ENCODE measurements at regions not wholly inside any gene's neighbourhood (a gene's known extent, or its start where the extent isn't known, plus 50 kb on each side); places are given as distances from the start of the nearest gene placed in this dataset.

GRCh38 chr3:15997274-15997943, 177.1 kb upstream of the GALNT15 start:
- H2AFZ ChIP-seq (replicated peaks; ENCODE audit: low read length, poor library complexity) = no peak overlapping the region
- intact Hi-C loops (cut with micrococcal nuclease) = no loop called here
- no peak overlapping the region for H3K4me2 ChIP-seq (ENCODE audit: low read depth, low read length)
- no peak overlapping the region for H3K9ac ChIP-seq (ENCODE audit: low read depth, low read length)
- H4K8ac ChIP-seq (ENCODE audit: low read depth in 2 of 2, low read length in 2 of 2) = no peak overlapping the region
- H3K27ac ChIP-seq (ENCODE audit: insufficient read depth, low read length) = no peak overlapping the region
- no peak overlapping the region for H2BK15ac ChIP-seq (ENCODE audit: low read depth, low read length)
- no peak overlapping the region for H2BK120ac ChIP-seq (ENCODE audit: low read depth, low read length)
- no peak overlapping the region for H2AK9ac ChIP-seq (replicated peaks; ENCODE audit: low read depth, low read length, poor library complexity)
- no peak overlapping the region for H4K91ac ChIP-seq (ENCODE audit: insufficient read depth, low read depth, low read length)
- H3K4me3 ChIP-seq (ENCODE audit: insufficient read depth, low read depth, low read length) = no peak overlapping the region
- no peaks in the 10 kb centered on the region for H3K79me1 ChIP-seq (ENCODE audit: low read depth in 1 of 2, low read length in 2 of 2)
- H2AK5ac ChIP-seq (ENCODE audit: low read depth, low read length) = no peak overlapping the region
- POLR2A ChIA-PET (ENCODE audit: unreplicated experiment) = no interaction called here
- H3K14ac ChIP-seq (replicated peaks; ENCODE audit: low read depth, low read length) = no peak overlapping the region
- H2BK5ac ChIP-seq (ENCODE audit: low read depth, low read length, poor library complexity, severe bottlenecking) = no peak overlapping the region
- no peak overlapping the region for H2BK20ac ChIP-seq (ENCODE audit: low read depth, low read length)
- no peak overlapping the region for H3K18ac ChIP-seq (ENCODE audit: low read depth, low read length)
- in situ Hi-C loops (cut with MboI; ENCODE audit: low sequenced_read_pairs) = no loop called here
- no peak for ATAC-seq (ENCODE audit: low read depth)
- DNase-seq = no peak
- TF ChIP-seq MAFK (IDR thresholded peaks at IDR 0.05; ENCODE audit: low read depth, low read length) = no peak
- TF ChIP-seq CHD1 (IDR thresholded peaks at IDR 0.05; ENCODE audit: low read depth, low read length) = no peak
- TF ChIP-seq FOS (IDR thresholded peaks at IDR 0.05; ENCODE audit: low read depth, low read length) = no peak
- no peak for TF ChIP-seq CEBPB (IDR thresholded peaks at IDR 0.05; ENCODE audit: low read depth, low read length)
- TF ChIP-seq, protein P1, sequence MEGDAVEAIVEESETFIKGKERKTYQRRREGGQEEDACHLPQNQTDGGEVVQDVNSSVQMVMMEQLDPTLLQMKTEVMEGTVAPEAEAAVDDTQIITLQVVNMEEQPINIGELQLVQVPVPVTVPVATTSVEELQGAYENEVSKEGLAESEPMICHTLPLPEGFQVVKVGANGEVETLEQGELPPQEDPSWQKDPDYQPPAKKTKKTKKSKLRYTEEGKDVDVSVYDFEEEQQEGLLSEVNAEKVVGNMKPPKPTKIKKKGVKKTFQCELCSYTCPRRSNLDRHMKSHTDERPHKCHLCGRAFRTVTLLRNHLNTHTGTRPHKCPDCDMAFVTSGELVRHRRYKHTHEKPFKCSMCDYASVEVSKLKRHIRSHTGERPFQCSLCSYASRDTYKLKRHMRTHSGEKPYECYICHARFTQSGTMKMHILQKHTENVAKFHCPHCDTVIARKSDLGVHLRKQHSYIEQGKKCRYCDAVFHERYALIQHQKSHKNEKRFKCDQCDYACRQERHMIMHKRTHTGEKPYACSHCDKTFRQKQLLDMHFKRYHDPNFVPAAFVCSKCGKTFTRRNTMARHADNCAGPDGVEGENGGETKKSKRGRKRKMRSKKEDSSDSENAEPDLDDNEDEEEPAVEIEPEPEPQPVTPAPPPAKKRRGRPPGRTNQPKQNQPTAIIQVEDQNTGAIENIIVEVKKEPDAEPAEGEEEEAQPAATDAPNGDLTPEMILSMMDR (conservative IDR thresholded peaks at IDR 0.05; ENCODE audit: low read depth, low read length) = no peak
- no peak for TF ChIP-seq ELK1 (IDR thresholded peaks at IDR 0.05; ENCODE audit: borderline replicate concordance, low read depth, low read length)
- TF ChIP-seq NFE2L2 (IDR thresholded peaks at IDR 0.05; ENCODE audit: low read depth, low read length) = no peak
- no peak for TF ChIP-seq USF2 (IDR thresholded peaks at IDR 0.05; ENCODE audit: low read depth, low read length)
- no peak for TF ChIP-seq MAZ (IDR thresholded peaks at IDR 0.05; ENCODE audit: borderline replicate concordance, low read depth, low read length)
- no peak for TF ChIP-seq RCOR1 (IDR thresholded peaks at IDR 0.05; ENCODE audit: insufficient replicate concordance, low read length)
- TF ChIP-seq SMC3 (IDR thresholded peaks at IDR 0.05; ENCODE audit: low read depth, low read length) = no peak
- no peak for TF ChIP-seq RAD21 (IDR thresholded peaks at IDR 0.05; ENCODE audit: low read length)
- no peak for TF ChIP-seq RFX5 (IDR thresholded peaks at IDR 0.05; ENCODE audit: low read depth, low read length)
- no peak for TF ChIP-seq BHLHE40 (IDR thresholded peaks at IDR 0.05; ENCODE audit: low read depth, low read length)
- TF ChIP-seq MXI1 (IDR thresholded peaks at IDR 0.05; ENCODE audit: borderline replicate concordance, low read depth, low read length) = no peak
- no peak for TF ChIP-seq POLR2A (IDR thresholded peaks at IDR 0.05; ENCODE audit: low read depth, low read length)
- no peaks in the 10 kb centered on the region for H3K4me1 ChIP-seq (ENCODE audit: control insufficient read depth, insufficient read depth, low read length)
- H3K23ac ChIP-seq (ENCODE audit: low read depth, low read length) = no peak overlapping the region
- CTCF ChIA-PET = no interaction called here
- no peaks in the 10 kb centered on the region for H4K20me1 ChIP-seq (ENCODE audit: insufficient read depth, low read length)
- H3K56ac ChIP-seq (ENCODE audit: extremely low read depth, insufficient read depth, low read length) = no peak overlapping the region
- H3K36me3 ChIP-seq (ENCODE audit: control insufficient read depth, insufficient read depth, low read length) = no peaks in the 10 kb centered on the region
- no CpG with 5 or more reads among the region's 4 CpGs for WGBS, 2 experiments (ENCODE audit: extremely low coverage in 2 of 2, insufficient read length in 1 of 2)
- no peak overlapping the region for H3K4ac ChIP-seq (ENCODE audit: low read depth, low read length)
- dilution Hi-C loops (cut with HindIII; ENCODE audit: low sequenced_read_pairs, unreplicated experiment) = no loop called here
- no TSS peak for BruUV-seq (replicated peaks)
- H3K9me1 ChIP-seq (ENCODE audit: insufficient read depth, low read length) = no peaks in the 10 kb centered on the region
- H3K9me3 ChIP-seq (ENCODE audit: control insufficient read depth, insufficient read depth, low read length) = no peaks in the 10 kb centered on the region
- H4K5ac ChIP-seq (ENCODE audit: low read depth, low read length) = no peak overlapping the region
- no peaks in the 10 kb centered on the region for H3K27me3 ChIP-seq (ENCODE audit: control insufficient read depth, insufficient read depth, low read length)

Measured in IMR-90 (cell line).